ENCODE measurements at regions not wholly inside any gene's neighbourhood (a gene's known extent, or its start where the extent isn't known, plus 50 kb on each side); places are given as distances from the start of the nearest gene placed in this dataset.

GRCh38 chr18:24584205-24584604 is 123.8 kb downstream of the HRH4 start:
- no peaks in the 10 kb centered on the region for H3K9me3 Mint-ChIP-seq (ENCODE audit: unreplicated experiment)
- no peak for DNase-seq (ENCODE audit: extremely low spot score, unreplicated experiment)
- peaks cover 38% of the 10 kb centered on the region for H3K27me3 Mint-ChIP-seq (ENCODE audit: unreplicated experiment)
- no peaks in the 10 kb centered on the region for H3K36me3 Mint-ChIP-seq (ENCODE audit: unreplicated experiment)
- H3K27ac Mint-ChIP-seq (ENCODE audit: unreplicated experiment) = no peak overlapping the region
- TF ChIP-seq, protein P1, sequence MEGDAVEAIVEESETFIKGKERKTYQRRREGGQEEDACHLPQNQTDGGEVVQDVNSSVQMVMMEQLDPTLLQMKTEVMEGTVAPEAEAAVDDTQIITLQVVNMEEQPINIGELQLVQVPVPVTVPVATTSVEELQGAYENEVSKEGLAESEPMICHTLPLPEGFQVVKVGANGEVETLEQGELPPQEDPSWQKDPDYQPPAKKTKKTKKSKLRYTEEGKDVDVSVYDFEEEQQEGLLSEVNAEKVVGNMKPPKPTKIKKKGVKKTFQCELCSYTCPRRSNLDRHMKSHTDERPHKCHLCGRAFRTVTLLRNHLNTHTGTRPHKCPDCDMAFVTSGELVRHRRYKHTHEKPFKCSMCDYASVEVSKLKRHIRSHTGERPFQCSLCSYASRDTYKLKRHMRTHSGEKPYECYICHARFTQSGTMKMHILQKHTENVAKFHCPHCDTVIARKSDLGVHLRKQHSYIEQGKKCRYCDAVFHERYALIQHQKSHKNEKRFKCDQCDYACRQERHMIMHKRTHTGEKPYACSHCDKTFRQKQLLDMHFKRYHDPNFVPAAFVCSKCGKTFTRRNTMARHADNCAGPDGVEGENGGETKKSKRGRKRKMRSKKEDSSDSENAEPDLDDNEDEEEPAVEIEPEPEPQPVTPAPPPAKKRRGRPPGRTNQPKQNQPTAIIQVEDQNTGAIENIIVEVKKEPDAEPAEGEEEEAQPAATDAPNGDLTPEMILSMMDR (IDR thresholded peaks at IDR 0.05) = no peak
- no peak overlapping the region for H3K4me3 Mint-ChIP-seq (ENCODE audit: unreplicated experiment)
- peaks cover 3% of the 10 kb centered on the region for H3K4me1 Mint-ChIP-seq (ENCODE audit: unreplicated experiment)

DNA sequence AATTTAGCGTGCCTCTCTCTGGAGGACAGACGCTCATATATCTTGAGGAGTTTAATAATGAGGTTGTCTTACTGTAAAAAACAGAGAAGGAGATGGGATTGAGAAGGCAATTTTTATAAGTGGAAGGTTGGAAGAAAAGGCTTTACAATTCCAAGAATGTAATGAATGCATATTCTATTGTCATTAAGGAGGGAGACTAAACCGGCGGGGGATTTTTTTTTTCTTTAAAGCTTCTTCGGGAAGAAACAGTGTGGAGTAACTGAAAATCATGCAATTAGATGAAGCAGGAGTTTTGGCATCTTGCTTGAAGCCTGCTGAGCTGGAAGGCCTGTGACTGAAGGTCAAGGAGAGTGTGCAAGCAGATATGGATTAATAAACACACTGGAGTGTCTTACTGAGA is 124.4 kb downstream of the HRH4 start:
- no peak for DNase-seq (ENCODE audit: extremely low spot score, unreplicated experiment)
- Mint-ChIP-seq H3K4me3 (ENCODE audit: unreplicated experiment) (no peak overlapping the region), H3K27me3 (ENCODE audit: unreplicated experiment) (peaks cover 34% of the 10 kb centered on the region), H3K4me1 (ENCODE audit: unreplicated experiment) (peaks cover 3% of the 10 kb centered on the region), H3K36me3 (ENCODE audit: unreplicated experiment) (no peaks in the 10 kb centered on the region), H3K27ac (ENCODE audit: unreplicated experiment) (no peak overlapping the region), H3K9me3 (ENCODE audit: unreplicated experiment) (no peaks in the 10 kb centered on the region)
- TF ChIP-seq, protein P1 (IDR thresholded peaks at IDR 0.05) = no peak

DNA sequence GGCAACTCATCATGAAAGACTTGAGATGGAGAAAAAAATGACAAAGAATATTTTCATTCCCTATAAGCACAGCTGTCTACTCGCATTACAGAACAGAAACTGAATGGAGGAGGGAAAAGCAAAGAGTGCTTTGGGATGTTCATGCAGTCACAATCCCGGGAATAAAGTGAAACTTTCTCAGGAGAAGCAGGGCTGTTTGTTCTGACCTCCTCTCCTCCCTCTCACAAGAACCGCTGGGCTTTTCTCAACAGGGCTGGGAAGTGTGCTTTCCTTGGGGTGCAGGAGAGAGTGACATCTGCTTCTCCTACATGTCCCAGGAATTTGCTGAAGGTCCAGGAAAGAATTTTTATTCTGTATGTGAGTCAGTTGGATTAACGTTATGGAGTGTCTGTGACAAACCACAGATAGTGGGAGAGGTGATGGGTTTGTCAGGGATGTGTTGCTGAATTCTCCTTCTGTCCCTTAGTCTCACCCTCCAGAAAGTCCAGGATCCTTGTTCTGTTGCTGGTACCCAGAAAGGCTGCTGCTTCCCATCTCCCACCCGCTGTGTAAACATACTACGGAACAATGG is 125.6 kb downstream of the HRH4 start:
- Mint-ChIP-seq H3K27ac (ENCODE audit: unreplicated experiment) (no peak overlapping the region), H3K27me3 (ENCODE audit: unreplicated experiment) (peaks cover 31% of the 10 kb centered on the region)
- TF ChIP-seq, protein P1 (IDR thresholded peaks at IDR 0.05) = no peak

DNA sequence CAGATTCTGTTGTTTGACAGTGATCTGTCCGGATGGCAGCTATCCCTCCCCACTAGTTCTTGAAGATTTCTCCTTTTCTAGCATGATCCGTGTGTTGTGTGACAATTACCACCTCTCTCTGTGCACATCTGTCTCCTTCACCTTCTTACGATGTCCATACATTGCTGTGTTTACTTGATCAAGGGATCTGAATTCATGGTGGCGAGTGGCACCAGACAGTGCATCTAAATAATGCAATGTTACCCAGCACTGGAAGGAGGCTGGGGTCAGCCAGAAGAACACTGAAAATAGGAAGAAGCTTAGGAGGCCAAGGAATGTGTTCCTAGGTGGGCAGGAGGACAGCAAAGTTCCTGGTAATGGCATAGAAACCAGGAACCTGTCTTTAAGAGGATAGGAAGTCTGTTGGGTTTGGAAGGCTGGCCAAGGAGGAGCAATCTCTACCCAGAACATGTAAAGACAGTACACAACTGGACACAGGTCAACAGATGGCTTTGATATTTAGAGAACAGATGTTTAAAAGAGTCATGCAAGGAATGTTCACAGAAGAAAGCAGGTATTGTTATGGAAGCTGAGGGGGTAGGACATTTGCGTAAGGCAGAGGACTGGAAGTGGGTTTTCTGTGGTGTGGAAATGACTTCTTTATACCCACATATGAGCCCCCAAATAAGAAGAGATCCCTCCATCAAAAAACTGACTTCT is 126.4 kb downstream of the HRH4 start:
- Mint-ChIP-seq H3K27ac (ENCODE audit: unreplicated experiment) (no peak overlapping the region), H3K4me3 (ENCODE audit: unreplicated experiment) (no peak overlapping the region), H3K36me3 (ENCODE audit: unreplicated experiment) (no peaks in the 10 kb centered on the region), H3K27me3 (ENCODE audit: unreplicated experiment) (peaks cover 27% of the 10 kb centered on the region), H3K4me1 (ENCODE audit: unreplicated experiment) (peaks cover 3% of the 10 kb centered on the region), H3K9me3 (ENCODE audit: unreplicated experiment) (no peaks in the 10 kb centered on the region)
- TF ChIP-seq, protein P1 (IDR thresholded peaks at IDR 0.05) = no peak
- DNase-seq (ENCODE audit: extremely low spot score, unreplicated experiment) = no peak

More for the DNA sequence above, 125.6 kb downstream of the HRH4 start:
- no peak for DNase-seq (ENCODE audit: extremely low spot score, unreplicated experiment)
- no peaks in the 10 kb centered on the region for H3K9me3 Mint-ChIP-seq (ENCODE audit: unreplicated experiment)
- no peaks in the 10 kb centered on the region for H3K36me3 Mint-ChIP-seq (ENCODE audit: unreplicated experiment)
- H3K4me1 Mint-ChIP-seq (ENCODE audit: unreplicated experiment) = peaks cover 3% of the 10 kb centered on the region
- H3K4me3 Mint-ChIP-seq (ENCODE audit: unreplicated experiment) = no peak overlapping the region

GRCh38 chr18:24588440-24588839 is 128.0 kb downstream of the HRH4 start:
- no peak overlapping the region for H3K4me3 Mint-ChIP-seq (ENCODE audit: unreplicated experiment)

More at GRCh38 chr18:24588440-24588839, 128.0 kb downstream of the HRH4 start:
- no peaks in the 10 kb centered on the region for H3K9me3 Mint-ChIP-seq (ENCODE audit: unreplicated experiment)
- H3K4me1 Mint-ChIP-seq (ENCODE audit: unreplicated experiment) = peaks cover 3% of the 10 kb centered on the region
- TF ChIP-seq, protein P1 (IDR thresholded peaks at IDR 0.05) = no peak
- DNase-seq (ENCODE audit: extremely low spot score, unreplicated experiment) = no peak
- H3K27me3 Mint-ChIP-seq (ENCODE audit: unreplicated experiment) = peaks cover 22% of the 10 kb centered on the region
- H3K36me3 Mint-ChIP-seq (ENCODE audit: unreplicated experiment) = no peaks in the 10 kb centered on the region
- H3K27ac Mint-ChIP-seq (ENCODE audit: unreplicated experiment) = no peak overlapping the region

Data from osteocyte (in vitro differentiated cells).